ENCODE measurements at regions not wholly inside any gene's neighbourhood (a gene's known extent, or its start where the extent isn't known, plus 50 kb on each side); places are given as distances from the start of the nearest gene placed in this dataset.

DNA sequence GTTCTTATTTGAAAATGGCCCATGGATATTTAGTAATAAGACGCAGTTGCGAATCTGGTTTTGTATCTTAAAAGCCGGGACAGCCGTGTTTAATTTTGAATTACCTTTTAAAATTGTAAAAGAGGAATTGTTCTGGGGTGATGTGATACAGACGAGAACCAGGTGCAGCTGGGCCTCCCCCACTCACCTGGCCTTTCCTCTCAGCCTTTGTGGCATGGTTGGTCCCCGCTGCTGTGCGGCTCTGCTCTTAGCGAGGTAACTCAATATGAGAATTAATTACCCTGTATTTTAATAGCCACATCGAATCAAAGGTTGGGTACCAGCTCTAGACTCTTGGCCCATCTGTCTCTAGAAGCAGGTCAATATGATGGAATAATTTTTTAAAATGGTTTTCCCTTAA, 56.5 kb upstream of the DACT2 start:
- H3K4me3 Mint-ChIP-seq, result no peak overlapping the region
- Histone ChIP-seq H3K9ac (ENCODE audit: extremely low read depth, low read length, poor library complexity, severe bottlenecking) (no peak overlapping the region), H3K27ac (ENCODE audit: low read depth, low read length) (no peak overlapping the region), H3K36me3 (ENCODE audit: control insufficient read depth, insufficient read depth, low read length) (no peaks in the 10 kb centered on the region), H3K9me3 (ENCODE audit: control insufficient read depth, low read length) (peaks cover 28% of the 10 kb centered on the region), H3K27me3 (ENCODE audit: control insufficient read depth, insufficient read depth, low read length, poor library complexity, severe bottlenecking) (no peaks in the 10 kb centered on the region), H3K4me3 (ENCODE audit: low read length) (no peak overlapping the region), H3K4me1 (ENCODE audit: control insufficient read depth, insufficient read depth, low read length) (no peaks in the 10 kb centered on the region)
- 91 to 100% methylated on average over 3 to 9 of the region's 9 CpGs for WGBS, 2 experiments (ENCODE audit: insufficient coverage in 1 of 2, insufficient read length in 1 of 2)
- peaks cover 8% of the 10 kb centered on the region for H3K4me1 Mint-ChIP-seq
- no peaks in the 10 kb centered on the region for H3K36me3 Mint-ChIP-seq (ENCODE audit: low read depth)
- peaks cover 10% of the 10 kb centered on the region for H3K27me3 Mint-ChIP-seq (ENCODE audit: insufficient read depth)
- DNase-seq, result no peak
- peaks cover 33% of the 10 kb centered on the region for H3K9me3 Mint-ChIP-seq
- no peak overlapping the region for H3K27ac Mint-ChIP-seq
- TF ChIP-seq, protein P1, sequence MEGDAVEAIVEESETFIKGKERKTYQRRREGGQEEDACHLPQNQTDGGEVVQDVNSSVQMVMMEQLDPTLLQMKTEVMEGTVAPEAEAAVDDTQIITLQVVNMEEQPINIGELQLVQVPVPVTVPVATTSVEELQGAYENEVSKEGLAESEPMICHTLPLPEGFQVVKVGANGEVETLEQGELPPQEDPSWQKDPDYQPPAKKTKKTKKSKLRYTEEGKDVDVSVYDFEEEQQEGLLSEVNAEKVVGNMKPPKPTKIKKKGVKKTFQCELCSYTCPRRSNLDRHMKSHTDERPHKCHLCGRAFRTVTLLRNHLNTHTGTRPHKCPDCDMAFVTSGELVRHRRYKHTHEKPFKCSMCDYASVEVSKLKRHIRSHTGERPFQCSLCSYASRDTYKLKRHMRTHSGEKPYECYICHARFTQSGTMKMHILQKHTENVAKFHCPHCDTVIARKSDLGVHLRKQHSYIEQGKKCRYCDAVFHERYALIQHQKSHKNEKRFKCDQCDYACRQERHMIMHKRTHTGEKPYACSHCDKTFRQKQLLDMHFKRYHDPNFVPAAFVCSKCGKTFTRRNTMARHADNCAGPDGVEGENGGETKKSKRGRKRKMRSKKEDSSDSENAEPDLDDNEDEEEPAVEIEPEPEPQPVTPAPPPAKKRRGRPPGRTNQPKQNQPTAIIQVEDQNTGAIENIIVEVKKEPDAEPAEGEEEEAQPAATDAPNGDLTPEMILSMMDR (conservative IDR thresholded peaks at IDR 0.05), result no peak

GRCh38 chr6:168376811-168377483, 57.4 kb upstream of the DACT2 start:
- Histone ChIP-seq H3K36me3 (ENCODE audit: control insufficient read depth, insufficient read depth, low read length) (no peaks in the 10 kb centered on the region), H3K9ac (ENCODE audit: extremely low read depth, low read length, poor library complexity, severe bottlenecking) (no peak overlapping the region), H3K27me3 (ENCODE audit: control insufficient read depth, insufficient read depth, low read length, poor library complexity, severe bottlenecking) (no peaks in the 10 kb centered on the region), H3K9me3 (ENCODE audit: control insufficient read depth, low read length) (peaks cover 28% of the 10 kb centered on the region), H3K27ac (ENCODE audit: low read depth, low read length) (no peak overlapping the region), H3K4me3 (ENCODE audit: low read length) (no peak overlapping the region), H3K4me1 (ENCODE audit: control insufficient read depth, insufficient read depth, low read length) (no peaks in the 10 kb centered on the region)
- H3K9me3 Mint-ChIP-seq, result peaks cover 36% of the 10 kb centered on the region
- no peak overlapping the region for H3K27ac Mint-ChIP-seq
- H3K27me3 Mint-ChIP-seq (ENCODE audit: insufficient read depth), result peaks cover 5% of the 10 kb centered on the region
- peaks cover 8% of the 10 kb centered on the region for H3K4me1 Mint-ChIP-seq
- 93 to 97% methylated on average over 17 to 19 of the region's 19 CpGs for WGBS, 2 experiments (ENCODE audit: insufficient coverage in 1 of 2, insufficient read length in 1 of 2)
- no peak for DNase-seq
- no peak overlapping the region for H3K4me3 Mint-ChIP-seq
- TF ChIP-seq, protein P1 (conservative IDR thresholded peaks at IDR 0.05), result no peak
- H3K36me3 Mint-ChIP-seq (ENCODE audit: low read depth), result no peaks in the 10 kb centered on the region

GRCh38 chr6:168377484-168377855, 57.9 kb upstream of the DACT2 start:
- TF ChIP-seq, protein P1 (conservative IDR thresholded peaks at IDR 0.05), result no peak
- H3K4me1 Mint-ChIP-seq, result peaks cover 7% of the 10 kb centered on the region
- no peaks in the 10 kb centered on the region for H3K27me3 ChIP-seq (ENCODE audit: control insufficient read depth, insufficient read depth, low read length, poor library complexity, severe bottlenecking)
- no peak for DNase-seq
- WGBS, 2 experiments (ENCODE audit: insufficient coverage in 1 of 2, insufficient read length in 1 of 2), result 83 to 95% methylated on average over 17 of the region's 17 CpGs
- H3K9ac ChIP-seq (ENCODE audit: extremely low read depth, low read length, poor library complexity, severe bottlenecking), result no peak overlapping the region
- H3K4me3 Mint-ChIP-seq, result no peak overlapping the region
- peaks cover 36% of the 10 kb centered on the region for H3K9me3 Mint-ChIP-seq
- H3K36me3 Mint-ChIP-seq (ENCODE audit: low read depth), result no peaks in the 10 kb centered on the region
- peaks cover 5% of the 10 kb centered on the region for H3K27me3 Mint-ChIP-seq (ENCODE audit: insufficient read depth)
- H3K4me1 ChIP-seq (ENCODE audit: control insufficient read depth, insufficient read depth, low read length), result no peaks in the 10 kb centered on the region
- H3K27ac ChIP-seq (ENCODE audit: low read depth, low read length), result no peak overlapping the region
- H3K36me3 ChIP-seq (ENCODE audit: control insufficient read depth, insufficient read depth, low read length), result no peaks in the 10 kb centered on the region
- no peak overlapping the region for H3K27ac Mint-ChIP-seq
- peaks cover 28% of the 10 kb centered on the region for H3K9me3 ChIP-seq (ENCODE audit: control insufficient read depth, low read length)
- H3K4me3 ChIP-seq (ENCODE audit: low read length), result no peak overlapping the region

Data from endodermal cell (in vitro differentiated cells).